Activated T-helper 9 cell treated with anti-CD3 and anti-CD28 coated beads, Interleukin-2, amount 50 U/mL, for 16 hours (primary cell): ENCODE measurements at regions not wholly inside any gene's neighbourhood (a gene's known extent, or its start where the extent isn't known, plus 50 kb on each side); places are given as distances from the start of the nearest gene placed in this dataset.
"Not testable (repeated sequence)": the region's sequence is repeated elsewhere in the genome, so short reads cannot be mapped to it uniquely, and the experiment has no call there.

Experiments used
- DNase-seq: peaks from one replicate; pipeline ENCODE4 v3.0.0-alpha.2; 2020; ENCODE audit warnings: low read depth

- DNase-seq = no peak
These were observed 581.1 kb upstream of the AUTS2 start for GRCh38 chr7:69017208-69017607.

GRCh38 chr7:69018200-69018599 lies 580.1 kb upstream of the AUTS2 start:
- no peak for DNase-seq

GRCh38 chr7:69019437-69019836 lies 578.8 kb upstream of the AUTS2 start:
- no peak for DNase-seq

DNA sequence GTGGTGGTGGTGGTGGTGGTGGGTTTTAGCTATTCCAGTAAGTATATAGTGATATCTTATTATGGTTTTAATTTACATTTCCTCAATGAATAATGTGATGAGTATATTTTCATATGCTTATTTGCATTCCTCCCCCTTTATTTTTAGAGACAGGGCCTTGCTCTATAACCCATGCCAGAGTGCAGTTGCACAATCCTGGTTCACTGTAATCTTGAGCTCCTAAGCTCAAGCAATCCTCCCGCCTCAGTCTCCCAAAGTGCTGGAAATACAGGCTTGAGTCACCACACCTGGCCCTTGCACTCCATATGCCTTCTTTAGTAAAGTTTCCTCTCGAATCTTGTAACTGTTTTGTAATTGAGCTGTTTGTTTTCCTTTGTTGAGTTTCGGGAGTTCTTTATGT lies 577.7 kb upstream of the AUTS2 start:
- no peak for DNase-seq

GRCh38 chr7:69025249-69025648 lies 573.0 kb upstream of the AUTS2 start:
- DNase-seq = no peak

DNA sequence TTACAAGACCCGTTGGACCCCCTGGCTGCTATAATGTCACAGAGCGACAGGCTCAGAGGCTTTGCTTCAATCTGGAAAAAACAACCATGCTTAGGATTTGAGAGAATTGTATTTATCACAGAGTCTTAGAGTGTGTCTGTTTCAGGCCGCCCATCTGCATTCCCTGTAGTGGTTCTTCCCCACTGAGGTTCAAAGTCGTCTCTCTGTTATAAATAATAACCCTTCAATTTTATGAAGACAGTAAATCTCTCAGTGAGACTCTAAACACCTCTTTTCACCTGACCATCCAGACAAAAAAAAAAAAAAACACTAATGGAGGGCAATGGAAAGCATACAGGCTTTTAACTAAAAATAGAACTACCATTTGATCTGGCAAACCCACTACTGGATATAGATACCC lies 565.4 kb upstream of the AUTS2 start:
- DNase-seq = no peak

DNA sequence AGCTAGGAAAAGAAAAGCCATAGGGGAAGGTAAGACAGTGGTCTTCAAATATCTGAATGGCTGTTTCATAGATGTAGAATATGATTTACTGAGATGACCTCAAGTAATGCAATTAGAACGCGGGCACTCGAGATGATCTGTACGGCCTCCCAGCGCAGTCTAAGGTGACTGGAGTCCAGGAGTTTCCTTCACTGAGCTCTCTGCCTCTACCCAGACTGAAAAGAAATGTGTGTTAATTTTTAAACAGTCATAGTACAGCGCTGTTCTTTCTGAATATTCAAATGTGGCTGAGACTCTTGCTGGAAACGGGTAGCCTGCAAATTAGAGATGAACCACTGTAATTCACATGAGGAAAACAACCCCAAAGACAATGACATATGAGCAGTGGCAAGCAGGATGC lies 562.4 kb upstream of the AUTS2 start:
- DNase-seq = no peak

DNA sequence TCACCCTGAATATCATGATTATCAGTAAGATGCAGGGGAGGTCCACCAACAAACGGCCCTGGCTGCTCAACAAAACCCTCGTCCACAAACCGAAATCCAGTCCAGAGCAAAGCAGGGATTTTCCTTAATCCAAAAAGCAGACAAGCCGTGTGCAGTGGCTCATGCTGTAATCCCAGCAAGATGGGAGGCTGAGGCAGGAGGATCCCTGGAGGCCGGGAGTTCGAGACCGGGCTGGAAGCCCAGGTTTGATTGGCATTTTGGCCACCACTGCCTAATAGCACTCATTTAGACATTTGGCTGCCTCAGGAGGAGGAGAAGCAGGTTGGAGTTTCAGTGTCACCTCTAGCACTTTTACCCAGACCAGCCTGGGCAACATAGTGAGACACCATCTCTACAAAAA lies 562.0 kb upstream of the AUTS2 start:
- DNase-seq = no peak

DNA sequence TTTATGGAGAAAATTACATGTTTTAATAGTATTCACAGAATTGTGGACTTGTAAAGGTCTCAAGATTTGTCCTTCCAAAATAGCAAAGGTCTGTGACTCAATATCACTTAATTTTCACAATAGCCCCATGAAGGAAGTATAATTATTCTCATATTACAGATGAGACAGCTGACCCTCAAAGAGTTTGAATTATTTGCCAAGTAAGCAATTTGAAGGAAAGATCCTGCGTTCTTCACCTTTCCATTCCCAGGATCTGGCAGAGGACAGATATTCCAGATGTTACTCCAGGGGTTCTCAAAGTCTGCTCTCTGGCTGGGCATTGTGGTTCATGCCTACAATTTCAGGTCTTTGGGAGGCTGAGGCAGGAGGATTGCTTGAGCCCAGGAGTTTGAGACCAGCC lies 559.4 kb upstream of the AUTS2 start:
- no peak for DNase-seq

- no peak for DNase-seq
These were observed 556.1 kb upstream of the AUTS2 start for GRCh38 chr7:69042138-69042537.

DNA sequence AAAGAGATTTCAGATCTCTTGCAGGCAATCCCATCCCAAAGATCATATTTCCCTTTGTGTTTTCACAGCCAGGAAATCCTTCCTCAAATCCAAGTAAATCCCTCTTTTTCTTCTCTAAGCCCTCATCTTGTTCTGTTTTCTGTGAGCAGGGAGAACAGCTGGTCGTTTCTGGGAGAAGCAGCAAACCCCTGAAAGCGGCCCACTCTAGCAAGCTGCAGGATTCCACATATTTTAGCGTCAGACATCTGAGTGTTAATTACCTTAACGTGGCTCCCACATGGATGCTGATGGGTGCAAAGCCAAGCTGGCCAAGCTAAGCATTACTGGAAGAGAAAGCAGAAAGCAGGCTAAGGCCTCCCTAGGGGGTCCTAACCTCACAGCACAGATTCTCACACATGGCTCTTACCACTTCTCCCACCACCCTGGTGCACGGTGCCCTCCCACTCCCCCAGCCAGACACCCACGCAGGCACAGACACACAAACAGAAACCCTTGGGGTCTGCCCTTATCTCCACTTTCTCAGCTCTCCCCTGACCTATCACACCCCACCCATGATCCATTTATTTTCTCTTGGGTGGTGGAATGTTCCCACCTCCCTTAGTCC lies 551.0 kb upstream of the AUTS2 start:
- DNase-seq = no peak

DNA sequence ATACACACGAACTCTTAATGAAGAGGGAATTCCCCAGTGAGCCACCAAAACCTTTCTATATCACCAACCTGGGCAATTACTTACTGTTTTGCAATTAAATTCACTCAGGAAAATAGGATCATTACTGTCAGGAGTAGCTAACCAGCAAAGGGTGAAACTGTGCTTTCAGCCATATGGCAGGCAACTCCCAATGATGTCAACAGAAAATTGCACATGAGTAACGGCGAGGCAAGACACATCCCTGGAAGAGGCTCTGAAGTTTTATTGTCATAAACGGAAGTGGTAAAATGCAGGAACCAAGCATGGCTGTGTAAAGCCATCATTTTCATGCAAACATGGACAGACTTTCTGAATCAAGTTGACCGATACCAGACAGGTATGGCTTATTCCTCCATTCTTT lies 548.9 kb upstream of the AUTS2 start:
- DNase-seq = no peak

GRCh38 chr7:69052447-69052846 lies 545.8 kb upstream of the AUTS2 start:
- DNase-seq = no peak

DNA sequence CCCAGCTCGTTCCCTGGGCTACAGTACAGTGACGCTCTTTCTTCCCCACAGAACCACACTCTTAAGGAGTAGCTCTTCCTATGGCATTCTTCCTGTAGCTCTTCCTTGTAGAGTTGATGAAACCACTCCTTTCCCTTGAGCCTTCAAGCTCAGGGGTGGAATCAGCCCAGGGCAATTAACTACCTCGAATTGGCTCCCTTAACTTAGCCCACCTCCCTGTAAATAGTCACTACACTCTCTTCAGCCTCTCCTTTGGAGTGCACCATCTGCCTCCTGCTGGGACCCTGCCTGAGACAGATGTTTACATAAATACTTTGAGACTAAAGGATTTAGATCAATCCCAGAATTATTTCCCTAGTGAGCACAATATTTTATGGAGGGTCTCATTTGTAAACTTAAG lies 537.8 kb upstream of the AUTS2 start:
- no peak for DNase-seq

DNA sequence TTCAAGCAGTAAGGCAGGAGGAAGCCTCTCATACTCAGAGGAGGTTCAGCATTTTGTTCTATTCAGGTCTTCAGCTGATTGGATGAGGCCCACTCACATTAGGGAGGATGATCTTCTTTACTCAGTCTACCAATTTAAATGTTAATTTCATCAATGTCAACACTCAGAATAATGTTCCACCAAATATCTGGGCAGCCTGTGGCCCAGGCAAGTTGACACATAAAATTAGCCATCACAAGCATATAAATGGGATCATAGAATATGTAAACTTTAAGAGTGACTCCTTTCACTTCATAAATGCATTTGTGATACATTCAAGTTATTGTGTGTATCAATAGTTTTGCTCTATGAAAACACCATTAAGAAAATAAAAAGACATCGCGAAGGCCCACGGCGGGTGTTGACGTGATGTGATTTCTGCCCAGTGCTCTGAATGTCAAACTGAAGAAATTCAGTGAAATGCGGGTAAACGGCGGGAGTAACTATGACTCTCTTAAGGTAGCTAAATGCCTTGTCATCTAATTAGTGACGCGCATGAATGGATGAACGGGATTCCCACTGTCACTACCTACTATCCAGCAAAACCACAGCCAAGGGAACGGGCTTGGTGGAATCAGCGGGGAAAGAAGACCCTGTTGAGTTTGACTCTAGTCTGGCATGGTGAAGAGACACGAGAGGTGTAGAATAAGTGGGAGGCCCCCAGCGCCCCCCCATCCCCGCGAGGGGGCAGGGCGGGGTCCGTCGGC lies 536.1 kb upstream of the AUTS2 start:
- DNase-seq = no peak

- no peak for DNase-seq
These were observed 530.9 kb upstream of the AUTS2 start for GRCh38 chr7:69067397-69067796.

DNA sequence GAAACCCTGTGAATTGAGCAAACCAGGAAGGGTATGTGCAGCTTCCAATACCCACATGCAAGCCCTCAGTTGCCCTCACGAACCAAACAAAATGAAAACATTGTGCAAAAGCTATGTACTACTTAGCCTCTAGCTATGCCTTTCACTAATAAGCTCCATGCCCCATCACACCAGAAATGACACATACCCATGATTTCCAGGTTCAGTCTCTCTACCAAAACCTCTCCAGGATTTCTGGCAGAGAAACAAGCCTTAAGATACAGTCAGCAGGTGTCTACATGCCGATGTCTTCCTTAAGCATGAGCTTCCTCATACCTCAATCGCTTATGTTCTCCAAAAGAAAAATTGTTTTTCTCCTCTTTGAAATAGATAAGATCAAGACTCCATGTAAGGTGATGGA lies 527.8 kb upstream of the AUTS2 start:
- no peak for DNase-seq

DNA sequence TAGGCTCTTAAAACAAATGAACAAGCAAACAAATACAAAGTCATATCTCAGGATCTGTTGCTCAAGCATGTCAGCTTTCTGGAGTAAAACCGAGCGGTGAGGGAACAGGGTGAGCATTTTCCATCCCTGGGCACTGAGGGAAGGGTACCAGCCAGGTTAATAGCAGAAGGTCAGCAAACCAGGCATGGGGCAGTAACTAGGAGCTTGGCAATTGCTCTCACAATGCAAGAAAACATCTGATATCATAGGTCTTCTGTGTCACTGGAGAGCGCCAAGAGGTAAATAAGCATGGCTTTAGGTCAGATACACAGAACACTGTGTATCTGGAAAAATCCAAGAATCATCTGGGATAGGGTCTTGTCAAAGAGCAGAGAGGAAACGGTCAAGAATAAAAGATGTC lies 521.7 kb upstream of the AUTS2 start:
- no peak for DNase-seq

DNA sequence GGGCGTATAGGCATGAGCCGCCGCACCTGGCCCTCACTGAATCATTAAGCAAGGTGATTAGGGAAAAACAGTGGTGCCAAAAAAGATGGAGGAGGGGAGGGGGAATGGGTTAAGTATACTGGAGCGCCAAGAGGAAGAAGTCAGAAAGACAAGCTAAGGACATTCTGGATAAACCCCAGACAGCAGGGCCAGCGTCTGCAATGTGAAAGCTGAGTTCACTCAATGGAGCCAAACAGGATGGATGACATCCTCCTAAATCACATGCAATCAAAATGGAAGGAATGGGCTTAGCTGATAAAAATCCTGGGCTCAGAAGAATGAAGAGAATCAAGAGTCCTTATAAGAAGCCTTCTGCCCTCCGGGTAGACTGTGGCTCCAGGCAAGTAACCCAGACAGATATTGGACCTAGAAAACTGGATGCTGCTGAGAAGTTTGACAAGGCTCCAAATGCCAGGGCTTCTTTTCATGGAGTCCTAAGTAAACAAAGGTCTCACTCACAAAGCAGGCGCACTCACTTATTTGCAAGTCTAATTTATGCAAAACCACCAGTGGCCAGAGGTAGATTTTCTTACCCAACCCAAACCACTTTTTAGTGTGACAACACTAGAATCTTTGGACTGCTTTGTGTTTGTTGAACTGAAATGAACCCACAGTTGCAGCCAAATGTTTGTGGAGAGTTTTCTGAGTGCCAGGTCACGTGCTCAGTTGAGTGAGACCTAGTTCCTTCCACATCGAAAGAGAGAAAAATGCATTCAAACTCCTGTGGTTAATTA lies 519.1 kb upstream of the AUTS2 start:
- no peak for DNase-seq

- not testable (repeated sequence) for DNase-seq
These were observed 511.0 kb upstream of the AUTS2 start for GRCh38 chr7:69087281-69087680.

GRCh38 chr7:69088185-69088584 lies 510.1 kb upstream of the AUTS2 start:
- no peak for DNase-seq

- no peak for DNase-seq
These were observed 507.3 kb upstream of the AUTS2 start for GRCh38 chr7:69090936-69091335.

DNA sequence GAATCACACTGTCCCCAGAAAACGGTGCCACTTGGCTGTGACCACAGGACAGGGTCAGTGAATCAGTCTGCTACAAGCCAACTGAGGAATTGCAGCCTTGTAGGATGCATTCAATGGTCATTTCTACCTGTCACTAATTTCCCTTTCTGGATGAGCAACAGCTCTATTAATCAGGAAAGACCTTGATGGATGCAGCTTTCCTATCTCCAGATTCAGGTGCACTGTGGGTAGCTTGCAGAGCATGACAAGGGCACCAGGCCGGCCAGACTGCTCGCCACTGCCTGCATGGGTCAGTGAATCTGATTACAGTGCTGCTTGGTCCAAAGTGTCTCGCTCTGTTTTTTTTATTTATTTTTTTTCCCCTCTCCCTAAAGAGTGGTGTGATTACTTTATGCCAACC lies 506.8 kb upstream of the AUTS2 start:
- DNase-seq = no peak
